A673 (cell line): ENCODE measurements at regions not wholly inside any gene's neighbourhood (a gene's known extent, or its start where the extent isn't known, plus 50 kb on each side); places are given as distances from the start of the nearest gene placed in this dataset.

Experiments used
- BruUV-seq: library from RNA; stranded (reverse); fragments of 400-500 nt; replicated peaks from 2 replicates; lab custom pipeline; 2021; lab: Mats Ljungman, UMichigan
- CTCF ChIA-PET: fragments of 300-600 bp; sonication (Branson Sonifier 250); formaldehyde crosslinking; loops from one replicate; lab custom pipeline; 2022; ENCODE audit warnings: antibody characterized with exemption; lab: Charles Lee
- POLR2A ChIA-PET: fragments of 300-600 bp; sonication (Branson Sonifier 250); formaldehyde crosslinking; loops from one replicate; lab custom pipeline; 2022; ENCODE audit warnings: antibody characterized with exemption; ENCODE audit not compliant: low non-redundant PET; lab: Charles Lee
- DNase-seq: peaks from one replicate; pipeline ENCODE4 v3.0.0-alpha.2; 2015; ENCODE audit warnings: low spot score
- H3K27ac ChIP-seq: fragments of 200-600 bp; sonication (generic); 2 replicates; pipeline ENCODE4 v1.5.1; 2016; ENCODE audit warnings: mixed run types, low read depth, mild to moderate bottlenecking, mixed read lengths, antibody characterized with exemption, low read length; ENCODE audit not compliant: poor library complexity, severe bottlenecking
- H3K27me3 ChIP-seq: fragments of 200-600 bp; sonication (generic); replicated peaks from 2 replicates; pipeline ENCODE4 v1.6.1; 2017; ENCODE audit warnings: mixed run types, low read depth, mild to moderate bottlenecking, mixed read lengths, antibody characterized with exemption, low read length; ENCODE audit not compliant: insufficient read depth, poor library complexity
- H3K36me3 ChIP-seq: fragments of 200-600 bp; sonication (generic); 2 replicates; pipeline ENCODE4 v1.6.1; 2016; ENCODE audit warnings: mixed run types, mild to moderate bottlenecking, mixed read lengths, antibody characterized with exemption, low read length; ENCODE audit not compliant: insufficient read depth, poor library complexity, severe bottlenecking
- H3K4me1 ChIP-seq: fragments of 200-600 bp; sonication (generic); 2 replicates; pipeline ENCODE4 v1.6.1; 2017; ENCODE audit warnings: mixed run types, mild to moderate bottlenecking, mixed read lengths, antibody characterized with exemption, low read length; ENCODE audit not compliant: insufficient read depth, poor library complexity, severe bottlenecking
- H3K4me3 ChIP-seq: fragments of 200-600 bp; sonication (generic); 2 replicates; pipeline ENCODE4 v1.5.1; 2016; ENCODE audit warnings: low read depth, mixed run types, mild to moderate bottlenecking, mixed read lengths, low read length; ENCODE audit not compliant: poor library complexity, severe bottlenecking
- H3K9me3 ChIP-seq: fragments of 200-600 bp; sonication (generic); 2 replicates; pipeline ENCODE4 v1.6.1; 2016; ENCODE audit warnings: mixed run types, low read depth, mild to moderate bottlenecking, mixed read lengths, antibody characterized with exemption, low read length; ENCODE audit not compliant: poor library complexity, severe bottlenecking
- EZH2 ChIP-seq: fragments of 200-600 bp; sonication (generic); IDR thresholded peaks from 2 replicates; pipeline ENCODE4 v1.6.1; 2017; ENCODE audit warnings: borderline replicate concordance, low read depth, mild to moderate bottlenecking, mixed read lengths, antibody characterized with exemption, low read length; ENCODE audit not compliant: poor library complexity, severe bottlenecking
- intact Hi-C: fragments of 100-400 bp; cut with micrococcal nuclease; formaldehyde crosslinking; loops from one replicate; pipeline ENCODE4 v1.10.0; 2022; ENCODE audit not compliant: unreplicated experiment
- TF ChIP-seq, protein P1 (sequence below): fragments of 300-800, 200-600 bp; sonication (generic); conservative IDR thresholded peaks from 2 replicates; pipeline ENCODE4 v1.5.1; 2017; ENCODE audit warnings: low read depth, mild to moderate bottlenecking, antibody characterized with exemption, low read length, moderate library complexity, mixed read lengths

DNA sequence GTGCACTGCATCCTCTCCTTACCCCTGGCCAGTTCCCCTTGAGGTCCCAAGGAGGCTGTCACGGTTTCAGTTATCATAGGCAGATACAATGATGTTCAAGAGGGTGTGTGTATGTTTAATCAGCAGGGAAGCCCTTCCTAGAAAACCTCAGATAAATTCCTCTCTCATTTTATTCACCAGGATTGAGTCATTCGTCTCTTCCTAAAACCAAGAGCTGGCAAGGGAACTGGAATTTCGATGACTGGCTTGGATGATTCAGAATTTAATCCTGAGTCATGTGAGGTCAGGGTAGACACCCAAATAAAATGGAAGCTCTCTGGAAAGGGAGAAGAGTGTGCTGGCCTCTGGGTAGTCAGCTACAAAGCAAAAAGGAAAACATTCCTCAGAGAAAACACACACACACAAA is 106.2 kb upstream of the RAPGEF2 start:
- Histone ChIP-seq H3K9me3 (no peaks in the 10 kb centered on the region), H3K4me1 (peaks cover 10% of the 10 kb centered on the region), H3K36me3 (no peaks in the 10 kb centered on the region), H3K4me3 (no peak overlapping the region), H3K27ac (no peak overlapping the region), H3K27me3 (no peaks in the 10 kb centered on the region)
- CTCF ChIA-PET: no interaction called here
- intact Hi-C loops: loop anchor here (5.0 kb wide), 1 partner anchor 181 kb away; no protein-coding TSS in a partner anchor
- no peak for TF ChIP-seq EZH2
- TF ChIP-seq, protein P1, sequence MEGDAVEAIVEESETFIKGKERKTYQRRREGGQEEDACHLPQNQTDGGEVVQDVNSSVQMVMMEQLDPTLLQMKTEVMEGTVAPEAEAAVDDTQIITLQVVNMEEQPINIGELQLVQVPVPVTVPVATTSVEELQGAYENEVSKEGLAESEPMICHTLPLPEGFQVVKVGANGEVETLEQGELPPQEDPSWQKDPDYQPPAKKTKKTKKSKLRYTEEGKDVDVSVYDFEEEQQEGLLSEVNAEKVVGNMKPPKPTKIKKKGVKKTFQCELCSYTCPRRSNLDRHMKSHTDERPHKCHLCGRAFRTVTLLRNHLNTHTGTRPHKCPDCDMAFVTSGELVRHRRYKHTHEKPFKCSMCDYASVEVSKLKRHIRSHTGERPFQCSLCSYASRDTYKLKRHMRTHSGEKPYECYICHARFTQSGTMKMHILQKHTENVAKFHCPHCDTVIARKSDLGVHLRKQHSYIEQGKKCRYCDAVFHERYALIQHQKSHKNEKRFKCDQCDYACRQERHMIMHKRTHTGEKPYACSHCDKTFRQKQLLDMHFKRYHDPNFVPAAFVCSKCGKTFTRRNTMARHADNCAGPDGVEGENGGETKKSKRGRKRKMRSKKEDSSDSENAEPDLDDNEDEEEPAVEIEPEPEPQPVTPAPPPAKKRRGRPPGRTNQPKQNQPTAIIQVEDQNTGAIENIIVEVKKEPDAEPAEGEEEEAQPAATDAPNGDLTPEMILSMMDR: no peak
- POLR2A ChIA-PET: no interaction called here
- DNase-seq: peak; percentile 91
- no TSS peak for BruUV-seq

DNA sequence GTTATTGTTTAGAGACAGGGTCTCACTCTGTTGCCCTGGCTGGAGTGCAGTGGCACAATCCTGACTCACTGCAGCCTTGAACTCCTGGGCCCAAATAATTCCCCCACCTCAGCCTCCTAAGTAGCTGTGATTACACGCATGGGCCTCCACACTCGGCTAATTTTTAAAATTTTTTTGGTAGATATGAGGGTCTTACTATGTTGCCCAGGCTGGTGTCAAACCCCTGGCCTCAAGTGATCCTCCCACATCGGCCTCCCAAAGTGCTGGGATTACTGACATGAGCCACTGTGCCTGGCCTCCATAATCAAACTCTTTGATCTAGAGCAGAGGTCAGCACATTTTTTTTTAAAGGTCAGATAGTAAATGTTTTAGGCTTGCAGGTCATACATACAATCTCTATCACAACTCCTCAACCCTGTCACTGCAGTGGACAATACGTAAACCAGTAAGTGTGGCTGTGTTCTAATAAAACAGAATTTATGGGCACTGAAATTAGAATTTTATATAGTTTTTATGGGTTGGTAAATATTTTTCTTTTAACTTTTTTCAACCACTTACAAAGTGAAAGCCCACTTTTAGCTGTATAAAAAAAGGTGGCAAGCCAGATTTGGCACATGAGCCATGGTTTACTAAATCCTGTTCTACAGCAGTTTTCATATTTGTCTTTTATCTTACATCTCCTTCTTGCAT is 105.1 kb upstream of the RAPGEF2 start:
- Histone ChIP-seq H3K27ac (no peak overlapping the region), H3K27me3 (no peaks in the 10 kb centered on the region), H3K4me3 (no peak overlapping the region), H3K9me3 (no peaks in the 10 kb centered on the region), H3K4me1 (peaks cover 15% of the 10 kb centered on the region), H3K36me3 (no peaks in the 10 kb centered on the region)
- no TSS peak for BruUV-seq
- no peak for TF ChIP-seq EZH2
- TF ChIP-seq, protein P1: no peak
- intact Hi-C loops: loop anchor here (5.0 kb wide), 1 partner anchor 179 kb away; no protein-coding TSS in a partner anchor
- ChIA-PET POLR2A (no interaction called here), CTCF (interaction anchor here (0.6 kb wide), 2 partner anchors 141 to 1264 kb away, joined by 3 to 5 read pairs; no protein-coding TSS in a partner anchor)
- DNase-seq: no peak

DNA sequence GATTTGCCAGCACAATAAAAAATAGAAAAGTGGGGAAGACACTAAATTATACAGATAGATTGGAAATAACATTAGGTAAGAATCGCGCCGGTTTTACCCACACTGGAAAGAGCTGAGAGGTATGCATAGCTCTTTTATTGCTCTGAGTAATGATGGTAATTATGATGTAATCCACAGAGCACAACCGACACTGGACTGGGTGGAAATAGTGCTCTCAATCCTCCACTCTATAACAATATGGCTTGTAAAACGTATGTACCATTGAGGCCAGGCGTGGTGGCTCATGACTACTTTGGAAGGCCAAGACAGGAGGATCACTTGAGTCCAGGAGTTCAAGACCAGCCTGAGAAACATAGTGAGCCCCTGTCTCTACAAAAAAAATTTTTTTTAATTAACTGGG is 104.3 kb upstream of the RAPGEF2 start:
- no TSS peak for BruUV-seq

More for the DNA sequence above, 104.3 kb upstream of the RAPGEF2 start:
- Histone ChIP-seq H3K27ac (no peak overlapping the region), H3K9me3 (no peaks in the 10 kb centered on the region), H3K36me3 (no peaks in the 10 kb centered on the region), H3K27me3 (no peaks in the 10 kb centered on the region), H3K4me1 (peaks cover 22% of the 10 kb centered on the region), H3K4me3 (no peak overlapping the region)
- peak; percentile 75 for DNase-seq
- POLR2A ChIA-PET: no interaction called here
- CTCF ChIA-PET: interaction anchor here (0.6 kb wide), 1 partner anchor 142 kb away, joined by 5 read pairs; no protein-coding TSS in a partner anchor
- intact Hi-C loops: loop anchor here (5.0 kb wide), 1 partner anchor 179 kb away; no protein-coding TSS in a partner anchor
- TF ChIP-seq, protein P1: no peak
- TF ChIP-seq EZH2: no peak
